OCI-LY7 (cell line): ENCODE measurements at regions not wholly inside any gene's neighbourhood (a gene's known extent, or its start where the extent isn't known, plus 50 kb on each side); places are given as distances from the start of the nearest gene placed in this dataset.

ENCODE experiments used
- CTCF ChIP-seq: fragments of 200-600 bp; sonication (generic); conservative IDR thresholded peaks from 2 replicates; pipeline ENCODE4 v1.5.1; 2014; ENCODE audit warnings: mild to moderate bottlenecking, antibody characterized with exemption, low read length, moderate library complexity, mixed read lengths
- EZH2phosphoT487 ChIP-seq: fragments of 200-600 bp; sonication (generic); IDR thresholded peaks from 2 replicates; pipeline ENCODE4 v1.6.1; 2018; ENCODE audit warnings: low read depth, borderline replicate concordance, mild to moderate bottlenecking, mixed run types, antibody characterized with exemption, low read length, moderate library complexity, mixed read lengths

- TF ChIP-seq CTCF (no peak), EZH2phosphoT487 (no peak)
These were observed 633.1 kb downstream of the MATN1 start for GRCh38 chr1:30090162-30090820.
